ENCODE measurements at regions not wholly inside any gene's neighbourhood (a gene's known extent, or its start where the extent isn't known, plus 50 kb on each side); places are given as distances from the start of the nearest gene placed in this dataset.

DNA sequence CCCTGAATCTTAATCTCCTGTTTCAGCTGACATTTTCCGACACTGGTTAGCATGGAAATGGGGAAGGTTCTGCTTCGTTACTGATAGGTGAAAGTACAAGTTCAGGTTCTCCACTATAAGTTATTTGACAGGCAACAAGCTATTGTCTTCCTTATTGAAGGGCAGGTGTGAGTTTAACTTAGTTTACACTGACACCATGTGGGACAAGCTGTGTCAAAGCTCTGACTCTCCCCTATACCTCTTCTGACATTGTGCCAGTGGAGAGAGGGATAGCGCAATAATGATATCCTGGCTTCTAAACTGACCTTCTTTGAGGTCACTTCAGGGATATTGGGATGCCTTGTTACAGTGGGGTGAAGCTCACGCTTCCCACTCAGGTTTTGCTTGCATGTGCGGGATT, 587.0 kb upstream of the SLITRK5 start:
- DNase-seq (ENCODE audit: low read depth), result no peak
- TF ChIP-seq CTCF (IDR thresholded peaks at IDR 0.05; ENCODE audit: insufficient read depth, low read depth, low read length, missing control alignments), result no peak
- no peak overlapping the region for H3K4me3 ChIP-seq (ENCODE audit: low read depth, low read length)

DNA sequence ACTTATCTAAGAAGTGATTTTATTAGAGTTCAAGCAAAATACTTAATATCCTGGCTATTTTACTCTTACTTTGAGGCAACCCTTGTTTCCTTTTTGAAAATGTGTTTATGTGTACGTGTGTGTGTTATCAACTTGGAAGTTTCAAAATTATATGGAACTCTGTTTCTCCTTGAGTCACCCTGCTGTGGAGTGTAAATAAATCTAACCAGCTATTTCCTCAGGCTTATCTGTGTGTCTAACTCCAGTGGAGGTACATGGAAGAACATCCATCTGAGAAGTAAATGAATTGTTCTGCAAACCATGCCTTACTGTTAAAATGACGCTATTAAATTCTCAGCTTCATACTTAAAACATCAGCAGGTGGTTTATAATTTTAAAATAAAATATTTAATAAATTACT, 583.4 kb upstream of the SLITRK5 start:
- DNase-seq (ENCODE audit: low read depth), result no peak
- H3K4me3 ChIP-seq (ENCODE audit: low read depth, low read length), result no peak overlapping the region
- no peak for TF ChIP-seq CTCF (IDR thresholded peaks at IDR 0.05; ENCODE audit: insufficient read depth, low read depth, low read length, missing control alignments)

- no peak overlapping the region for H3K4me3 ChIP-seq (ENCODE audit: low read depth, low read length)
- DNase-seq (ENCODE audit: low read depth), result no peak
- TF ChIP-seq CTCF (IDR thresholded peaks at IDR 0.05; ENCODE audit: insufficient read depth, low read depth, low read length, missing control alignments), result no peak
These were observed 581.8 kb upstream of the SLITRK5 start for GRCh38 chr13:87089391-87089790.

DNA sequence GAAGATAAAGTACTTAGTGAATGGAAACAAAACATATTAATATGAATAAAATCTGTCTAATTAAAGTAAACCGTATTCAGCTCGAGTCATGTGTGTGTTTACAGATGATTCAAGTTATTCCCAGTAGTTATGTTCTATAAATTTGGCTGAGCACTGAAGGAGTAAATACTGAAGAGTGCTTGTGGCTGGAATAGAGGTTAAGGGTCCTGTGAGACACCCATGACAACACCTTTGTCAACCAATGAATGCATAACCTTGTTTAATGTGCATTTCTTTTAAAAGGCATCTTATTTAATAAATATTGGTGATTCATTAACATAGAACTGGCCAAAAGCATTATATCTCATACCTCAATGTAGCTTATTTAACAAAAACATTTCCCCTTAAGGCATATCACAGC, 577.8 kb upstream of the SLITRK5 start:
- no peak overlapping the region for H3K4me3 ChIP-seq (ENCODE audit: low read depth, low read length)
- TF ChIP-seq CTCF (IDR thresholded peaks at IDR 0.05; ENCODE audit: insufficient read depth, low read depth, low read length, missing control alignments), result no peak
- DNase-seq (ENCODE audit: low read depth), result no peak

DNA sequence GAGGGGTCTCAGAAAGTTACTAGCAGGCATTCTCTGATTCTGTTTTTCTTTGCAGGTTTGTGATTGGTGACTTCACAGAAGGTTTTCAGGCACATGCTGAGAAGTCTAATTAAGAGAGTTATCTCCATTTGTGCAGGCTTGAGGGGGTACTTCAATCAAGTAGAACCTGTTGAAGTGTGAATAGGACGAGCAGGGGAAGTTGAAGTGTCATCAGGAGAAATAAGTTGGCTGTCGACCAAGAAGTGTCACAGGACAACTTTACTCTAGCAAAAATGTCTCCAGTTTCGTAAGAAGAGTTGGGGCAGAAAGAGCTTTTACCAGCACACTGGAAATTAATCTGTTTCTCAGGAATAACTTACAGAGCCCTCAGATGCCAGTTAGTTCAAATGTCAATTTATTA, 576.5 kb upstream of the SLITRK5 start:
- no peak overlapping the region for H3K4me3 ChIP-seq (ENCODE audit: low read depth, low read length)
- no peak for DNase-seq (ENCODE audit: low read depth)
- no peak for TF ChIP-seq CTCF (IDR thresholded peaks at IDR 0.05; ENCODE audit: insufficient read depth, low read depth, low read length, missing control alignments)

DNA sequence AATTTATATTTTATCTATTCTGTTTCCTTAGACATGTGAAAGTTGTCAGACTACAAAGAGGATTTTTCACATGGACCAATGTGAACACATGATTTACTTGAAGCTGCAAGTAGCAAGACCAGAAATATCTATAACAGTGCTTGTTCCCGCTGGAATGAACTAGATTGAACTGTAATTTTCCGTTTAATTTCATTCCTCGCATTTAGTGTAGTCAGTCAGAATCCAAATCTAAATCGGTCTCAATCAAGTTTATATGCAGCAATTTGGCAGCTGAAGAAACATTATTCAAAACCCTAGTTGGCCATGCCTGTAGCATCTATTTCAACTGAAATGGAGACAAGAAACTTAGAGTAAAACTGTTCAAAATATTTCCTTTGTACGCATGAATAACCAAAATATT, 570.7 kb upstream of the SLITRK5 start:
- TF ChIP-seq CTCF (IDR thresholded peaks at IDR 0.05; ENCODE audit: insufficient read depth, low read depth, low read length, missing control alignments), result no peak
- H3K4me3 ChIP-seq (ENCODE audit: low read depth, low read length), result no peak overlapping the region
- no peak for DNase-seq (ENCODE audit: low read depth)

- no peak overlapping the region for H3K4me3 ChIP-seq (ENCODE audit: low read depth, low read length)
- DNase-seq (ENCODE audit: low read depth), result no peak
- TF ChIP-seq CTCF (IDR thresholded peaks at IDR 0.05; ENCODE audit: insufficient read depth, low read depth, low read length, missing control alignments), result no peak
These were observed 563.5 kb upstream of the SLITRK5 start for GRCh38 chr13:87107651-87108050.

Data from GM12865 (cell line).